Adrenal gland (tissue), 5 donors: ENCODE measurements at regions not wholly inside any gene's neighbourhood (a gene's known extent, or its start where the extent isn't known, plus 50 kb on each side); places are given as distances from the start of the nearest gene placed in this dataset.
"Not testable (repeated sequence)": the region's sequence is repeated elsewhere in the genome, so short reads cannot be mapped to it uniquely, and the experiment has no call there.

Experiments used
- CTCF ChIP-seq, 6 experiments: fragments of 450-650 bp in 4 of 6; fragments of 200-600 bp in 2 of 6; sonication (generic) in 1 of 6; IDR thresholded peaks; 1 replicate in 5 of 6; 2 replicates in 1 of 6; pipeline versions ENCODE4 v1.5.1 to v1.8.0; 2016 to 2021; ENCODE audit warnings: antibody characterized with exemption in 6 of 6, mild to moderate bottlenecking in 2 of 6, moderate library complexity in 1 of 6
- POLR2A ChIP-seq, 2 donors: fragments of 450-650 bp; IDR thresholded peaks; one replicate each; pipeline ENCODE4 v1.6.1; 2017; ENCODE audit warnings: antibody characterized with exemption in 2 of 2, mild to moderate bottlenecking in 2 of 2, moderate library complexity in 1 of 2
- donor health status: DM: no; HTN: no; CAD: no.

- TF ChIP-seq CTCF, POLR2A (IDR thresholded peaks at IDR 0.05): not testable (repeated sequence)
These were observed 365.7 kb downstream of the NEBL start for GRCh38 chr10:20531241-20531883.
